ENCODE measurements at regions not wholly inside any gene's neighbourhood (a gene's known extent, or its start where the extent isn't known, plus 50 kb on each side); places are given as distances from the start of the nearest gene placed in this dataset.

DNA sequence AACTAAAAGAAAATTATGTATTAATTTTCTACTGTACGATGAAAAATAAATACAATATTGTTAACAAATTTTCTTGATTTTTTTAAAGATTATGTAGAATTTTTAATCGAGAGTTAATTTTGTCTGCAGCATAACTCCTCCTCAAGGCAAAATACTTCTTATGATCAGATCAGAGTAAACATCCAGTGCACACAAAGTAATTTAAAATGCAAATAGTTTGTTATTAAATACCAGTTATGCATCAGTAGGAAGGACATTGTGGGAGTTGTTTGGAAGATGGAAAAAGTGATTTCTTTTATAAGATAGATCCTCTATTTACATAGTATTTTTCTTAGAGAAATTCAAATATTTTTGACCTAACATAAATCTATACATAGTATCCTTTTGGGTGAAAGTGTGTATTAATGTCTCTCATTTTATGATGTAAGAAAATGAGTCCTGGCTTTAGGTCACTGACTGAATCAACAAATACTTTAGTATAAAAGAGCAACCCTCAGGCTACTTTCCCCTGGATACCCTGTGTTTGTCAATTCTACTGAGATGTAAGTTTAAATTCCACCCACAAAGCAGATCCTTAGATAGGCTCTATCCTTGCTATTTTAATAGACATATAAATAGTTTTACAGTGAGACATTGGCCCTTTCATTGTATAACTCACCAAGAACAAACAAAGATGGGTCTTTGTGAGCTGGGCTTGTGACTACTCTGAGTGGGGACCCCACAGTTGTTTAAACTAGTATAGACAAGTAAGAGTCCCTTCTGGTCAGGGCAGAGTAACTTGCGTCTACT, 1133.7 kb downstream of the GATA3 start:
- H3K9me3 Mint-ChIP-seq (ENCODE audit: unreplicated experiment), result no peaks in the 10 kb centered on the region
- H3K4me3 Mint-ChIP-seq (ENCODE audit: unreplicated experiment), result no peak overlapping the region
- H3K27me3 Mint-ChIP-seq (ENCODE audit: unreplicated experiment), result no peaks in the 10 kb centered on the region
- TF ChIP-seq, protein P1, sequence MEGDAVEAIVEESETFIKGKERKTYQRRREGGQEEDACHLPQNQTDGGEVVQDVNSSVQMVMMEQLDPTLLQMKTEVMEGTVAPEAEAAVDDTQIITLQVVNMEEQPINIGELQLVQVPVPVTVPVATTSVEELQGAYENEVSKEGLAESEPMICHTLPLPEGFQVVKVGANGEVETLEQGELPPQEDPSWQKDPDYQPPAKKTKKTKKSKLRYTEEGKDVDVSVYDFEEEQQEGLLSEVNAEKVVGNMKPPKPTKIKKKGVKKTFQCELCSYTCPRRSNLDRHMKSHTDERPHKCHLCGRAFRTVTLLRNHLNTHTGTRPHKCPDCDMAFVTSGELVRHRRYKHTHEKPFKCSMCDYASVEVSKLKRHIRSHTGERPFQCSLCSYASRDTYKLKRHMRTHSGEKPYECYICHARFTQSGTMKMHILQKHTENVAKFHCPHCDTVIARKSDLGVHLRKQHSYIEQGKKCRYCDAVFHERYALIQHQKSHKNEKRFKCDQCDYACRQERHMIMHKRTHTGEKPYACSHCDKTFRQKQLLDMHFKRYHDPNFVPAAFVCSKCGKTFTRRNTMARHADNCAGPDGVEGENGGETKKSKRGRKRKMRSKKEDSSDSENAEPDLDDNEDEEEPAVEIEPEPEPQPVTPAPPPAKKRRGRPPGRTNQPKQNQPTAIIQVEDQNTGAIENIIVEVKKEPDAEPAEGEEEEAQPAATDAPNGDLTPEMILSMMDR (IDR thresholded peaks at IDR 0.05; ENCODE audit: partially characterized antibody, unreplicated experiment), result no peak
- DNase-seq, result no peak
- no peaks in the 10 kb centered on the region for H3K4me1 Mint-ChIP-seq (ENCODE audit: low read depth, unreplicated experiment)
- no peaks in the 10 kb centered on the region for H3K36me3 Mint-ChIP-seq (ENCODE audit: unreplicated experiment)
- no peak overlapping the region for H3K27ac Mint-ChIP-seq (ENCODE audit: unreplicated experiment)

DNA sequence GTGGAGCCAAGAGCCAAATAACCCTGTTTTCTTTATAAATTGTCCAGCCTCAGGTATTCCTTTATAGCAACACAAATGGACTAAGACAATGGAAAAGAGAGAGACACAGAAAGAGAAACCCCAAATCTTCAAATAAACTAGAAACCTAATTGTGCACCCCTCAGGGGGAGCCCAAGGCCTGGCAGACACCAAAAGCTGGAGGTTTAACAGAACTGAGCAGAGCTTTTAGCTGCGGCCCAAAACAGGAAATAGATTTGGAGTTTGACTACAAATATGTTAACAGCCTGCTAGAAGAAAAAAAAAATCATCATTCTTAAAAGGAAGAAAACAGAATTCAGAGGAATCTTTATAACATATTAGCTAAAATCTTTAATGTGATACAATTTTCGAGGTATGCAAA, 1135.0 kb downstream of the GATA3 start:
- Mint-ChIP-seq H3K27me3 (ENCODE audit: unreplicated experiment) (no peaks in the 10 kb centered on the region), H3K27ac (ENCODE audit: unreplicated experiment) (no peak overlapping the region), H3K36me3 (ENCODE audit: unreplicated experiment) (no peaks in the 10 kb centered on the region), H3K4me1 (ENCODE audit: low read depth, unreplicated experiment) (no peaks in the 10 kb centered on the region), H3K4me3 (ENCODE audit: unreplicated experiment) (no peak overlapping the region), H3K9me3 (ENCODE audit: unreplicated experiment) (no peaks in the 10 kb centered on the region)
- DNase-seq, result no peak
- TF ChIP-seq, protein P1 (IDR thresholded peaks at IDR 0.05; ENCODE audit: partially characterized antibody, unreplicated experiment), result no peak

DNA sequence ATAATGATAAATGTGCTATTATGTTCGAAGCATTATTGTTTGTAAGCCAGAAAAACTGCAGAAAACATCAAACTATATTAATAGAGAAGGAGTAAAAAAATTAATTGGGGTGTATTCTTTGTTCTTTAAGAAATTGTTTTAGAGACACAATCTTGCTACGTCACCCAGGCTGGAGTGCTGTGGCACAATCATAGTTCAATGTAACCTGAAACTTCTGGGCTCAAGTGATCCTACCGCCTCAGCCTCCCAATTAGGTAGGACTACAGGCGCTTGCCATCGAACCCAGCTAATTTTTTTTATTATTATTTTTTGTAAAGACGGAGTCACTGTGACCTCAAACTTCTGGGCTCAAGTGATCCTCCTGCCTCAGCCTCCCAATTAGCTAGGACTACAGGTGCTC, 1138.6 kb downstream of the GATA3 start:
- Mint-ChIP-seq H3K4me3 (ENCODE audit: unreplicated experiment) (no peak overlapping the region), H3K27me3 (ENCODE audit: unreplicated experiment) (no peaks in the 10 kb centered on the region), H3K4me1 (ENCODE audit: low read depth, unreplicated experiment) (no peaks in the 10 kb centered on the region), H3K36me3 (ENCODE audit: unreplicated experiment) (no peaks in the 10 kb centered on the region), H3K9me3 (ENCODE audit: unreplicated experiment) (no peaks in the 10 kb centered on the region), H3K27ac (ENCODE audit: unreplicated experiment) (no peak overlapping the region)
- DNase-seq, result no peak
- TF ChIP-seq, protein P1 (IDR thresholded peaks at IDR 0.05; ENCODE audit: partially characterized antibody, unreplicated experiment), result no peak

DNA sequence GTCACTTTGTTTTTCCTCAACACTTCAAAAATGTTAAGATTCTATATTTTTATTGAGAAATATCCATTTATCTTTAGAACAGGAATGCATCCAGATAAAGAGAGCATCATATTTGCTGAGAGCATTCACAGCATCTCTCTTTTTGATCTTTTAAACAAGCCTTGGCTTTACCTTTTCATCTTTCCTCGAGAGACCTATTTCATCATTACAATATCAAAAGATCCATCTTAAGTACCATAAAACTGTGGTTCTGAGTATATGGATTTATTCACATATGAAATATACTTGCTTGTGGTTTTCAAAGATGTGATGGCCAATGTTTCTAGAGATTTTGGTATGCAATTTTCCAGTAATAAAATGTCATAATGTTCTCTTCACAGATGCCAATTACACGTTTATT, 1140.9 kb downstream of the GATA3 start:
- Mint-ChIP-seq H3K4me3 (ENCODE audit: unreplicated experiment) (no peak overlapping the region), H3K27me3 (ENCODE audit: unreplicated experiment) (no peaks in the 10 kb centered on the region)
- TF ChIP-seq, protein P1 (IDR thresholded peaks at IDR 0.05; ENCODE audit: partially characterized antibody, unreplicated experiment), result no peak

DNA sequence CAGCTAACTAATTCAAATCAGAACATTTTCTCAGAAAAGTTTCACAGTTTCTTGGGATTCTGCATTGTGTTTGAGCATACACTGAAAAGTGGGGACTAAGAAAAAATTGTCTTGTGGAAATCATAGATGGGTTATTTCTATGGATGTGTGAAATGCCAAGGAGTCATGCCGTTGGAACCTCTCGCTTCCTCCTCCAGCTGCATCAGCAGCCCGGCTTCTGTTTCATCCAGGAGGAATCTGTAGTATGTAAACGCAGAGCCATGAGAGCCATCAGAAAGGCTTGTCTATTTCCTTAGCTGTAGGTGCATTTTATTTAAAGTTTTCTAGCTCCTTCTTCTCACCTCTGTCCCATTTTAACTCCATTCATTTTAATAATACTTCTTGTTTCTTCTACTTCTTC, 1144.1 kb downstream of the GATA3 start:
- Mint-ChIP-seq H3K36me3 (ENCODE audit: unreplicated experiment) (no peaks in the 10 kb centered on the region), H3K4me3 (ENCODE audit: unreplicated experiment) (no peak overlapping the region), H3K4me1 (ENCODE audit: low read depth, unreplicated experiment) (no peaks in the 10 kb centered on the region), H3K9me3 (ENCODE audit: unreplicated experiment) (no peaks in the 10 kb centered on the region), H3K27ac (ENCODE audit: unreplicated experiment) (no peak overlapping the region), H3K27me3 (ENCODE audit: unreplicated experiment) (no peaks in the 10 kb centered on the region)
- no peak for DNase-seq
- TF ChIP-seq, protein P1 (IDR thresholded peaks at IDR 0.05; ENCODE audit: partially characterized antibody, unreplicated experiment), result no peak

More for the DNA sequence above, 1140.9 kb downstream of the GATA3 start:
- H3K27ac Mint-ChIP-seq (ENCODE audit: unreplicated experiment), result no peak overlapping the region
- no peaks in the 10 kb centered on the region for H3K4me1 Mint-ChIP-seq (ENCODE audit: low read depth, unreplicated experiment)
- H3K9me3 Mint-ChIP-seq (ENCODE audit: unreplicated experiment), result no peaks in the 10 kb centered on the region
- no peak for DNase-seq
- H3K36me3 Mint-ChIP-seq (ENCODE audit: unreplicated experiment), result no peaks in the 10 kb centered on the region
